OCI-LY1 (cell line): ENCODE measurements at regions not wholly inside any gene's neighbourhood (a gene's known extent, or its start where the extent isn't known, plus 50 kb on each side); places are given as distances from the start of the nearest gene placed in this dataset.

Experiments used
- H2AFZ ChIP-seq: fragments of 200-600 bp; sonication (generic), shearing (Covaris generic); 2 replicates; pipeline ENCODE4 v1.6.0; 2014; ENCODE audit warnings: antibody characterized with exemption, mild to moderate bottlenecking, low read length
- H3F3A ChIP-seq: fragments of 200-600 bp; sonication (generic), shearing (Covaris generic); 2 replicates; pipeline ENCODE4 v1.6.0; 2014; ENCODE audit warnings: mild to moderate bottlenecking, antibody characterized with exemption, low read length, moderate library complexity; ENCODE audit not compliant: insufficient read depth
- H3K27ac ChIP-seq: fragments of 200-600 bp; sonication (generic); 2 replicates; pipeline ENCODE4 v1.5.1; 2014; ENCODE audit warnings: low read length, mixed run types, mild to moderate bottlenecking, low read depth; ENCODE audit not compliant: poor library complexity, severe bottlenecking
- H3K27me3 ChIP-seq: fragments of 200-600 bp; sonication (generic); 2 replicates; pipeline ENCODE4 v1.6.0; 2014; ENCODE audit warnings: antibody characterized with exemption, mild to moderate bottlenecking, low read length, moderate library complexity; ENCODE audit not compliant: insufficient read depth
- H3K36me3 ChIP-seq: fragments of 200-600 bp; sonication (generic); 2 replicates; pipeline ENCODE4 v1.6.1; 2014; ENCODE audit warnings: mild to moderate bottlenecking, antibody characterized with exemption, low read length, moderate library complexity, mixed read lengths; ENCODE audit not compliant: insufficient read depth
- H3K4me1 ChIP-seq: fragments of 200-600 bp; sonication (generic); 2 replicates; pipeline ENCODE4 v1.5.1; 2014; ENCODE audit warnings: mild to moderate bottlenecking, low read length, moderate library complexity; ENCODE audit not compliant: insufficient read depth, severe bottlenecking
- H3K4me2 ChIP-seq: fragments of 200-600 bp; sonication (generic), shearing (Covaris generic); 2 replicates; pipeline ENCODE4 v1.6.1; 2014; ENCODE audit warnings: low read length
- H3K4me3 ChIP-seq: fragments of 200-600 bp; sonication (generic); 2 replicates; pipeline ENCODE4 v1.5.1; 2014; ENCODE audit warnings: low read length, low read depth, mild to moderate bottlenecking, mixed read lengths; ENCODE audit not compliant: poor library complexity, severe bottlenecking
- H3K79me2 ChIP-seq: fragments of 200-600 bp; shearing (Covaris generic); 2 replicates; pipeline ENCODE4 v1.6.1; 2016; ENCODE audit warnings: mixed run types, low read length, mixed read lengths; ENCODE audit not compliant: insufficient read depth
- H3K9ac ChIP-seq: fragments of 200-600 bp; sonication (generic), shearing (Covaris generic); 2 replicates; pipeline ENCODE4 v1.6.1; 2014; ENCODE audit warnings: mild to moderate bottlenecking, low read length, mixed read lengths
- H3K9me2 ChIP-seq: fragments of 200-600 bp; sonication (generic), shearing (Covaris generic); 2 replicates; pipeline ENCODE4 v1.6.1; 2014; ENCODE audit warnings: low read depth, mild to moderate bottlenecking, low read length, mixed read lengths
- H3K9me3 ChIP-seq: fragments of 200-600 bp; shearing (Covaris generic); 2 replicates; pipeline ENCODE4 v1.6.1; 2014; ENCODE audit warnings: low read length, mixed read lengths
- H4K20me1 ChIP-seq: fragments of 200-600 bp; sonication (generic), shearing (Covaris generic); 2 replicates; pipeline ENCODE4 v1.6.0; 2016; ENCODE audit warnings: mild to moderate bottlenecking, low read length; ENCODE audit not compliant: insufficient read depth
- CTCF ChIP-seq: fragments of 200-600 bp; sonication (generic), shearing (Covaris generic); IDR thresholded peaks from 2 replicates; pipeline ENCODE4 v1.5.1; 2017; ENCODE audit warnings: mild to moderate bottlenecking, antibody characterized with exemption, low read length, moderate library complexity, mixed read lengths
- EZH2 ChIP-seq: fragments of 200-600 bp; sonication (generic), shearing (Covaris generic); IDR thresholded peaks from 2 replicates; pipeline ENCODE4 v1.8.0; 2017; ENCODE audit warnings: borderline replicate concordance, mixed run types, mild to moderate bottlenecking, antibody characterized with exemption, low read length, moderate library complexity, mixed read lengths

- no peak overlapping the region for H3K4me3 ChIP-seq
- H3K4me2 ChIP-seq: no peak overlapping the region
- no peak overlapping the region for H3K9ac ChIP-seq
- H3K27me3 ChIP-seq: no peaks in the 10 kb centered on the region
- no peaks in the 10 kb centered on the region for H4K20me1 ChIP-seq
- TF ChIP-seq CTCF (no peak), EZH2 (no peak)
- no peaks in the 10 kb centered on the region for H3K79me2 ChIP-seq
- H3K36me3 ChIP-seq: no peaks in the 10 kb centered on the region
- no peaks in the 10 kb centered on the region for H3K4me1 ChIP-seq
- H3F3A ChIP-seq: no peaks in the 10 kb centered on the region
- H3K9me3 ChIP-seq: no peaks in the 10 kb centered on the region
- no peak overlapping the region for H2AFZ ChIP-seq
- no peaks in the 10 kb centered on the region for H3K9me2 ChIP-seq
- no peak overlapping the region for H3K27ac ChIP-seq
These were observed 719.0 kb upstream of the TSPY4 start for GRCh38 chrY:8618302-8618701.

GRCh38 chrY:8622156-8622555 lies 715.1 kb upstream of the TSPY4 start:
- H3K36me3 ChIP-seq: no peaks in the 10 kb centered on the region
- no peaks in the 10 kb centered on the region for H3K9me2 ChIP-seq
- no peaks in the 10 kb centered on the region for H3K79me2 ChIP-seq
- no peaks in the 10 kb centered on the region for H3F3A ChIP-seq
- no peak overlapping the region for H2AFZ ChIP-seq
- no peak overlapping the region for H3K27ac ChIP-seq
- no peak overlapping the region for H3K9ac ChIP-seq
- no peak overlapping the region for H3K4me2 ChIP-seq
- TF ChIP-seq EZH2 (no peak), CTCF (no peak)
- no peaks in the 10 kb centered on the region for H3K4me1 ChIP-seq
- no peak overlapping the region for H3K4me3 ChIP-seq
- H4K20me1 ChIP-seq: no peaks in the 10 kb centered on the region
- no peaks in the 10 kb centered on the region for H3K9me3 ChIP-seq
- no peaks in the 10 kb centered on the region for H3K27me3 ChIP-seq

GRCh38 chrY:8622856-8623255 lies 714.4 kb upstream of the TSPY4 start:
- H3K79me2 ChIP-seq: no peaks in the 10 kb centered on the region
- no peaks in the 10 kb centered on the region for H3K9me2 ChIP-seq
- H2AFZ ChIP-seq: no peak overlapping the region
- no peak overlapping the region for H3K9ac ChIP-seq
- no peaks in the 10 kb centered on the region for H4K20me1 ChIP-seq
- H3K27me3 ChIP-seq: no peaks in the 10 kb centered on the region
- no peaks in the 10 kb centered on the region for H3K4me1 ChIP-seq
- no peak for TF ChIP-seq CTCF
- TF ChIP-seq EZH2: no peak
- no peaks in the 10 kb centered on the region for H3F3A ChIP-seq
- H3K36me3 ChIP-seq: no peaks in the 10 kb centered on the region
- no peaks in the 10 kb centered on the region for H3K9me3 ChIP-seq
- no peak overlapping the region for H3K27ac ChIP-seq
- H3K4me2 ChIP-seq: no peak overlapping the region
- no peak overlapping the region for H3K4me3 ChIP-seq
